ENCODE measurements at regions not wholly inside any gene's neighbourhood (a gene's known extent, or its start where the extent isn't known, plus 50 kb on each side); places are given as distances from the start of the nearest gene placed in this dataset. TPM values are rescaled to one million over a fixed set of nuclear protein-coding genes. Genes with fewer than 3 reads are reported as not detected.
"Not testable (repeated sequence)": the region's sequence is repeated elsewhere in the genome, so short reads cannot be mapped to it uniquely, and the experiment has no call there.

DNA sequence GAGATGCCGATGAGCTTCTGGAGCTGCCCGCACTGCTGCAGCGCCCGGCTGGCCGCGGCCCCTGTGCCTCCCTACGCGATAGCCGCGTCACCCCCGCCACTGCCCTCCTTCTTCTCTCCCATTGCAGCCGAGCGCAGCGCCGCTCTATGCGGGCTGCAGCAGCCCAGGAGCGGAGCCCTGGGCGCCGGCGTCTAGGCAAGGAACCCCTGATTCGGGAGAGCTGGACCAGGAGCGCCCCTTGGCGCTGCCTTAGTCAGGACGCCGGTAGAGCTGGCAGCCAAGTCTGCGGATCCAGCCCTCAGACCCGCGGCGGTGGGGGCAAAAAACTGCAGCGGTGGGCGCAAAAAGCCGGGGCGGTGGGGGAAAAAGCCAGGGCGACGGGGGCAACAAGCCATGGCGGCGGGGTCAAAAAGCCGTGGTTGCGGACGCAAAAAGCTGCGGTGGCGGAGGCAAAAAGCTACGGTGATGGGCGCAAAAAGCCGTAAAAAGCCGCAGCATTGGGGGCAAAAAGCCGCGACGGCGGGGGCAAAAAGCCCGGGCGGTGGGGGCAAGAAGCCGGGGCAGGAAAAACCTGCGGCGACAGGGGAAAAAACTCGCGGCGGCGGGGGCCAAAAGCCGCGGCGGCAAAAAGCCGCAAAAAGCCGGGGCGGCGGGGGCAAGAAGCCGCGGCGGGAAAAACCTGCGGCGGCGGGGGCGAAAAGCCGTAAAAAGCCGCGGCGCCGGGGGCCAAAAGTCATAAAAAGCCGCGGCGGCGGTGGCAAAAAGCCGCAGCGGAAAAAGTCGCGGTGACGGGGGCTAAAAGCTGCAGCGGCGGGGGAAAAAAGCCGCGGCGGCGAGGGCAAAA lies 1668.6 kb downstream of the RPIA start:
- not testable (repeated sequence) for H3K4me3 ChIP-seq (ENCODE audit: low read depth, low read length); DNase-seq (ENCODE audit: low read depth, low spot score)

DNA sequence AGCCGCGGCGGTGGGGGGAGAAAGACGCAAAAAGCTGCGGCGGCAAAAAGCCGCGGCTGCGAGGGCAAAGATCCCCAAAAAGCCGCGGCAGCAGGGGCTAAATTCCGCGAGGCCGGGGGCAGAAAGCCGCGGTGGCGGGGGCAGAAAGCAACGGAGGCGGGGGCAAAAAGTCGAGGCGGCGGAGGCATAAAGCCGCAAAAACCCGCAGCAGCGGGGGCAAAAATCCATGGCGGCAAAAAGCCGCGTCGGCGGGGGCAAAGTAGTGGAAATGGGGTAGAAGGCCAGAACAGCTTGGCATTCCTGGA lies 1669.2 kb downstream of the RPIA start:
- CTCF ChIA-PET; H3K9me3 ChIP-seq (ENCODE audit: control insufficient read depth, insufficient read depth, low read length); DNase-seq (ENCODE audit: low read depth, low spot score); H3K4me3 ChIP-seq (ENCODE audit: low read depth, low read length); POLR2A ChIA-PET; H3K27ac ChIP-seq (ENCODE audit: low read depth, low read length); H3K27me3 ChIP-seq (ENCODE audit: control insufficient read depth, insufficient read depth, low read length): not testable (repeated sequence)

More for the DNA sequence above, 1668.6 kb downstream of the RPIA start:
- CTCF ChIA-PET; H3K27ac ChIP-seq (ENCODE audit: low read depth, low read length); H3K9me3 ChIP-seq (ENCODE audit: control insufficient read depth, insufficient read depth, low read length); POLR2A ChIA-PET; H3K27me3 ChIP-seq (ENCODE audit: control insufficient read depth, insufficient read depth, low read length): not testable (repeated sequence)

Small RNA genes in the stretch of these regions (small RNA-seq; reads per million reads assigned to genes)
- gene AC233263.1 (ENCODE audit: insufficient read length, low read depth) (not detected), gene AC233263.2 (ENCODE audit: insufficient read length, low read depth) (not detected), gene IGKV1D-35 (ENCODE audit: insufficient read length, low read depth) (not detected), gene IGKV2D-19 (ENCODE audit: insufficient read length, low read depth) (not detected), gene IGKV2D-36 (ENCODE audit: insufficient read length, low read depth) (not detected), gene IGKV2D-38 (ENCODE audit: insufficient read length, low read depth) (not detected), gene IGKV3D-25 (ENCODE audit: insufficient read length, low read depth) (not detected)
